Spleen (tissue), 11 donors: ENCODE measurements at regions not wholly inside any gene's neighbourhood (a gene's known extent, or its start where the extent isn't known, plus 50 kb on each side); places are given as distances from the start of the nearest gene placed in this dataset.

Source experiments
- DNase-seq: peaks from one replicate; pipeline ENCODE4 v3.0.0-alpha.2; 2020
- H3K27ac ChIP-seq, 8 donors: fragments of 200-600 bp; sonication (generic) in 7 of 8; 1 replicate in 4 of 8; 2 replicates in 4 of 8; pipeline versions ENCODE4 v1.5.0 to v1.8.0; 2016 to 2021; ENCODE audit warnings: inconsistent platforms in 4 of 8, mild to moderate bottlenecking in 4 of 8, moderate library complexity in 1 of 8
- H3K27me3 ChIP-seq, 7 donors: fragments of 200-600 bp; sonication (generic) in 6 of 7; replicated peaks in 1 of 7; 1 replicate in 4 of 7; 2 replicates in 3 of 7; pipeline versions ENCODE4 v1.5.0 to v1.8.0; 2016 to 2021; ENCODE audit warnings: inconsistent platforms in 3 of 7, mild to moderate bottlenecking in 1 of 7
- H3K36me3 ChIP-seq, 6 donors: fragments of 200-600 bp; sonication (generic) in 5 of 6; 1 replicate in 4 of 6; 2 replicates in 2 of 6; pipeline versions ENCODE4 v1.5.0 to v1.8.0; 2016 to 2021; ENCODE audit warnings: inconsistent platforms in 2 of 6
- H3K4me1 ChIP-seq, 6 donors: fragments of 200-600 bp; sonication (generic) in 5 of 6; 1 replicate in 3 of 6; 2 replicates in 3 of 6; pipeline versions ENCODE4 v1.5.0 to v1.8.0; 2016 to 2021; ENCODE audit warnings: inconsistent platforms in 3 of 6
- H3K4me3 ChIP-seq, 8 donors: fragments of 200-600 bp; sonication (generic) in 7 of 8; 1 replicate in 4 of 8; 2 replicates in 4 of 8; pipeline versions ENCODE4 v1.5.0 to v1.8.0; 2016 to 2021; ENCODE audit warnings: inconsistent platforms in 4 of 8, mild to moderate bottlenecking in 4 of 8, moderate library complexity in 2 of 8
- H3K9me3 ChIP-seq, 8 donors: fragments of 200-600 bp; sonication (generic) in 7 of 8; 1 replicate in 4 of 8; 2 replicates in 4 of 8; pipeline versions ENCODE4 v1.5.0 to v1.8.0; 2016 to 2021; ENCODE audit warnings: inconsistent platforms in 4 of 8
- POLR2A ChIP-seq, 3 donors: fragments of 450-650 bp; IDR thresholded peaks; one replicate each; pipeline ENCODE4 v1.5.1; 2017; ENCODE audit warnings: antibody characterized with exemption in 3 of 3, mild to moderate bottlenecking in 1 of 3
- POLR2AphosphoS5 ChIP-seq, 3 donors: sonication (generic); formaldehyde crosslinking; IDR thresholded peaks; one replicate each; pipeline ENCODE4 v1.5.1; 2017; ENCODE audit warnings: antibody characterized with exemption in 3 of 3
- WGBS, 5 donors: extraction: QIAGEN DNeasy Blood & Tissue Kit in 3 of 5; methylation state at CpG; one replicate each; pipeline versions ENCODE4 v1.1.5 to v1.1.7; 2013 to 2018; 5-methylcytosine and 5-hydroxymethylcytosine counted together
- intact Hi-C: fragments of 100-400 bp; cut with DNase I; formaldehyde crosslinking; loops from one replicate; pipeline ENCODE4 v1.15.0; 2023; ENCODE audit warnings: low total_unique reads
- TF ChIP-seq, protein P1 (sequence below), 11 experiments: fragments of 200-600 bp in 7 of 11; fragments of 450-650 bp in 4 of 11; sonication (generic) in 4 of 11; IDR thresholded peaks in 8 of 11; conservative IDR thresholded peaks in 3 of 11; 1 replicate in 7 of 11; 2 replicates in 4 of 11; pipeline versions ENCODE4 v1.4.0 to v1.8.0; 2016 to 2021; ENCODE audit warnings: antibody characterized with exemption in 11 of 11, inconsistent platforms in 4 of 11, mild to moderate bottlenecking in 1 of 11
- donor health status: healthy with polysubstance abuse.
- donor health status: DM: no; HTN: no; CAD: no; lungs with moderate emphysema.
- donor health status: DM: no; HTN: no; CAD: no.
- donor health status: Bipolar disorder and iron deficiency.
- donor health status: healthy.
- donor health status: DM: no; HTN: no; CAD: no.
- donor health status: DM: yes; HTN: yes; CAD: no.

DNA sequence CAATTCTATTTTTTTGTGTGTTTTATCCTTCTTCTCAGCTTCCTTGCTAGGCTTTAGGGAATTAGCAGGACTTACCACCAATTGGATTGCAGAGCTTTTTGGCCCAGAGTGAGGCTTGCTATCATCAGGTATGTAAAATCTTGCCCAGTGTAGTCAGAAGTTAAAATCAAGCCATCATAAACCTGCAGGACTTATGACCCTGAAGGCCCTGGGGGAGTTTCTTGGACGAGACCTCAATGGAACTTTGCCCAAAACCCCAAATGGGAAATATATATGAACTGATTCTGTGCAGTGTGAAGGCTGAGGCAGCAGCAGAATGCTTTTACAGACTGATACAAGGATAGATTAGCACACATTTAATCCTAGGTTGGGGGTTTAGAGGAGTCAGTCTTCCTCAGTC, 287.0 kb downstream of the SH3GL2 start:
- TF ChIP-seq POLR2A (IDR thresholded peaks at IDR 0.05), result no peak
- TF ChIP-seq, protein P1, sequence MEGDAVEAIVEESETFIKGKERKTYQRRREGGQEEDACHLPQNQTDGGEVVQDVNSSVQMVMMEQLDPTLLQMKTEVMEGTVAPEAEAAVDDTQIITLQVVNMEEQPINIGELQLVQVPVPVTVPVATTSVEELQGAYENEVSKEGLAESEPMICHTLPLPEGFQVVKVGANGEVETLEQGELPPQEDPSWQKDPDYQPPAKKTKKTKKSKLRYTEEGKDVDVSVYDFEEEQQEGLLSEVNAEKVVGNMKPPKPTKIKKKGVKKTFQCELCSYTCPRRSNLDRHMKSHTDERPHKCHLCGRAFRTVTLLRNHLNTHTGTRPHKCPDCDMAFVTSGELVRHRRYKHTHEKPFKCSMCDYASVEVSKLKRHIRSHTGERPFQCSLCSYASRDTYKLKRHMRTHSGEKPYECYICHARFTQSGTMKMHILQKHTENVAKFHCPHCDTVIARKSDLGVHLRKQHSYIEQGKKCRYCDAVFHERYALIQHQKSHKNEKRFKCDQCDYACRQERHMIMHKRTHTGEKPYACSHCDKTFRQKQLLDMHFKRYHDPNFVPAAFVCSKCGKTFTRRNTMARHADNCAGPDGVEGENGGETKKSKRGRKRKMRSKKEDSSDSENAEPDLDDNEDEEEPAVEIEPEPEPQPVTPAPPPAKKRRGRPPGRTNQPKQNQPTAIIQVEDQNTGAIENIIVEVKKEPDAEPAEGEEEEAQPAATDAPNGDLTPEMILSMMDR (IDR thresholded peaks at IDR 0.05 in 8 of 11, conservative IDR thresholded peaks at IDR 0.05 in 3 of 11), result no peak
- TF ChIP-seq POLR2AphosphoS5 (IDR thresholded peaks at IDR 0.05), result no peak
- H3K4me1 ChIP-seq, result no peaks in the 10 kb centered on the region
- H3K4me3 ChIP-seq, result no peak overlapping the region
- no peak for DNase-seq
- H3K36me3 ChIP-seq, result no peaks in the 10 kb centered on the region
- intact Hi-C loops, result no loop called here
- no peaks in the 10 kb centered on the region for H3K9me3 ChIP-seq
- 22 to 39% (median 31%) methylated on average over 1 of the region's 1 CpG for WGBS, 5 donors
- no peaks in the 10 kb centered on the region for H3K27me3 ChIP-seq
- no peak overlapping the region for H3K27ac ChIP-seq

DNA sequence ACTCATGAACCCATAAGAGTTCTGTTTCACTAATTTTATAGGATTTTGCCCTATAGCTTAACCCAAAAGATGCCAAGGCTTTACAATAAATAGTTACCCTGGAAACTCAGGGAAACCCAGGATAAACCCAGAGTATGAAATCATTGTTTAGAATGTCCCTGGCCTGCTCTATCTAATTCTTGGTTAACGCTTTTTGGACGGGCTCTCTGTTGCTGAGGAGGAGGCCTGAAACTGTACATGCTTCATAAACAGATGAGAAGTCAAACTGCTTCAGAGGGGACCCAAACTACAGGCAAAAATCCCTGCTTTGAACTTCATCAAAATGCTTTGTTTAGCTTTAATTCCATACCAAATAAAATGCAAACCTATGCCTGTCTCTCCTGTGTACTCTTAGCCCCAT, 291.9 kb downstream of the SH3GL2 start:
- no peaks in the 10 kb centered on the region for H3K36me3 ChIP-seq
- no peak for DNase-seq
- no peak overlapping the region for H3K27ac ChIP-seq
- TF ChIP-seq, protein P1 (IDR thresholded peaks at IDR 0.05 in 8 of 11, conservative IDR thresholded peaks at IDR 0.05 in 3 of 11), result no peak
- TF ChIP-seq POLR2AphosphoS5 (IDR thresholded peaks at IDR 0.05) (no peak), POLR2A (IDR thresholded peaks at IDR 0.05) (no peak)
- peaks cover 0 to 14% (median 0%) of the 10 kb centered on the region in 8 donors for H3K9me3 ChIP-seq
- no peaks in the 10 kb centered on the region for H3K4me1 ChIP-seq
- H3K27me3 ChIP-seq, result no peaks in the 10 kb centered on the region
- intact Hi-C loops, result no loop called here
- 76 to 85% (median 82%) methylated on average over 2 of the region's 2 CpGs for WGBS, 5 donors
- no peak overlapping the region for H3K4me3 ChIP-seq

DNA sequence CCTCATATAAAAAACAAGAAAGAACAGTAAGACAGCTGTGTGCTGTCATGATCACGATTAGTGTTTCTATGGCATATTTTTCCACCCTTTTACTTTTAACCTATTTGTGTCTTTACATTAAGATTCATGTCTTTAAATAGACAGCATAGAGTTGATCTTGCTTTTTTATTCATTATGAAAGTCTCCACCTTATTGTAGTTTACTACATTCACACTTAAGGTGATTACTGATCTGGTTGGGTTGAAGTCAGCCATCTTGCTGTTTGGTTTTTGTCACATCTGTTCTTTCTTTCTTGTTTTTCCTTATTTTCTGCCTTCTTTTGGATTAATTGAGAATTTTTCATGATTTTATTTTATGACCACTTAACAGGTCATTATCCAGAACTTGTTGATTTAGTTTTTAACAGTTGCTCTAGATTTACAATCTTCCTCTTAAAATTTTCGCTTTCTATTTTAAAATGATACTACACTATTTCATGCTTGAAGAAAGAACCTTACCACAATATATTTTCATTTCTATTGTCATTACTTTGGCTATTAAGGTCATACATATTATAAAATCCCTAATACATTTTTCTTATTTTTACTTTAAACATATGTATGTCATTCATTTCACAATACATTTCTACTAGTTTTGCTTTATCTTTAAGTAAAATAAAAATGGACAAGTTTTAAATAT, 292.5 kb downstream of the SH3GL2 start:
- no peaks in the 10 kb centered on the region for H3K27me3 ChIP-seq
- H3K36me3 ChIP-seq, result no peaks in the 10 kb centered on the region
- TF ChIP-seq, protein P1 (IDR thresholded peaks at IDR 0.05 in 8 of 11, conservative IDR thresholded peaks at IDR 0.05 in 3 of 11), result no peak
- TF ChIP-seq POLR2A (IDR thresholded peaks at IDR 0.05), result no peak
- TF ChIP-seq POLR2AphosphoS5 (IDR thresholded peaks at IDR 0.05), result no peak
- no peak overlapping the region for H3K4me3 ChIP-seq
- intact Hi-C loops, result no loop called here
- H3K27ac ChIP-seq, result no peak overlapping the region
- no peaks in the 10 kb centered on the region for H3K4me1 ChIP-seq
- 84 to 88% (median 87%) methylated on average over 2 of the region's 2 CpGs for WGBS, 5 donors
- DNase-seq, result no peak
- peaks cover 0 to 14% (median 0%) of the 10 kb centered on the region in 8 donors for H3K9me3 ChIP-seq

DNA sequence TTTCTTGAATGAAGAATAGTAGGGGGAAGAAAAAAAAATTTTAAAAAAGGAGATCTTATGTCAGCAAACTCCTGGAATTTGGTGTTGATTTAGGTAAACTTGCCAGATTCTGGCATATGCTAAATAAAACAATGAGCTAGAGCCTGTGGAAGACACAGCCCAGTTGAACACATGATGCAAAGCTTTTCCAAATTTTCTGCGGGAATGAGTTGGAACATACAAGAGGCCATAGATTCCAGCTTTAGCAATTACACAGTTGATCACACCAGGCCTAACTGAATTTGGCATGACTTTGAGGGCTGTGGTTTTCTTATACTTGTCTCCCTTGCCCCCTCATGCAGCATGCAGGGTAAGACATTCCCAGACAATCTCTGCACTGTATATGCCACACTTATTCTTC, 297.0 kb downstream of the SH3GL2 start:
- Histone ChIP-seq H3K27ac (no peak overlapping the region), H3K4me3 (no peak overlapping the region), H3K4me1 (no peaks in the 10 kb centered on the region), H3K27me3 (no peaks in the 10 kb centered on the region), H3K9me3 (peaks cover 0 to 14% (median 0%) of the 10 kb centered on the region in 8 donors), H3K36me3 (no peaks in the 10 kb centered on the region)
- TF ChIP-seq, protein P1 (IDR thresholded peaks at IDR 0.05 in 8 of 11, conservative IDR thresholded peaks at IDR 0.05 in 3 of 11), result no peak
- TF ChIP-seq POLR2A (IDR thresholded peaks at IDR 0.05) (no peak), POLR2AphosphoS5 (IDR thresholded peaks at IDR 0.05) (no peak)
- 91 to 100% (median 96%) methylated on average over 1 of the region's 1 CpG for WGBS, 5 donors
- DNase-seq, result no peak
- intact Hi-C loops, result no loop called here
